SK-N-MC (cell line): ENCODE measurements at regions not wholly inside any gene's neighbourhood (a gene's known extent, or its start where the extent isn't known, plus 50 kb on each side); places are given as distances from the start of the nearest gene placed in this dataset.

Source experiments
- DNase-seq: peaks from one replicate; pipeline ENCODE4 v3.0.0-alpha.2; 2011; ENCODE audit warnings: low read depth, low spot score
- H3K27ac ChIP-seq: fragments of 200-600 bp; sonication (generic); 2 replicates; pipeline ENCODE4 v1.5.1; 2016; ENCODE audit warnings: mixed run types
- H3K36me3 ChIP-seq: fragments of 200-600 bp; sonication (generic); 2 replicates; pipeline ENCODE4 v1.6.1; 2017; ENCODE audit warnings: antibody characterized with exemption, low read length, mixed read lengths; ENCODE audit not compliant: insufficient read depth
- H3K4me3 ChIP-seq: fragments of 200-600 bp; sonication (generic); 2 replicates; pipeline ENCODE4 v1.5.1; 2016
- H3K9ac ChIP-seq: fragments of 200-600 bp; sonication (generic); 2 replicates; pipeline ENCODE4 v1.8.0; 2017; ENCODE audit warnings: mixed run types, mixed read lengths; ENCODE audit not compliant: insufficient read length
- H3K9me3 ChIP-seq: fragments of 200-600 bp; sonication (generic); 2 replicates; pipeline ENCODE4 v1.6.1; 2017; ENCODE audit warnings: low read depth, mild to moderate bottlenecking, antibody characterized with exemption, low read length, moderate library complexity, mixed read lengths
- EZH2 ChIP-seq: fragments of 200-600 bp; sonication (generic); IDR thresholded peaks from one replicate; pipeline ENCODE4 v1.6.1; 2017; ENCODE audit warnings: antibody characterized with exemption
- FOXP2 ChIP-seq: optimal IDR thresholded peaks from 2 replicates; pipeline ENCODE3; 2011; ENCODE audit warnings: mild to moderate bottlenecking, moderate library complexity; ENCODE audit not compliant: insufficient read depth; ENCODE audit errors: extremely low read length, control extremely low read depth
- POLR2AphosphoS5 ChIP-seq: IDR thresholded peaks from 2 replicates; pipeline ENCODE4 v1.6.1; 2012; ENCODE audit warnings: mild to moderate bottlenecking, low read depth, low read length, borderline replicate concordance

DNA sequence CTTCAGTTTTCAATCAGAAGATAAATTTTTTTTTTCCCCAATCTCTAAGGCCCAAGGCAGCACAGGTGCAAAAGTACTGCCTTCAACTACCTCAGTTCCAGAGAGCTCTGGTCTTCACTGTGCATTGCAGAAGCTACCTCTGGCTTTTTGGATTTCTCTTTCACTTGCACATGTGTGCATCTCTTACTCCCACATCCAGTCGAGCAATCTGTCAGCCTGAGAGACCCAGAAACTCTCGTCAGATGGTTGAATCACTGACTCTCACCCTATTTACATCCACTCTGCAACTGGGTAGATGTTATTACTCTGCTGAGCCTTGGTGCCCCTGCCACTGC is 813.8 kb downstream of the NR2F2 start:
- TF ChIP-seq EZH2 (no peak), POLR2AphosphoS5 (no peak), FOXP2 (no peak)
- Histone ChIP-seq H3K27ac (no peak overlapping the region), H3K9me3 (no peaks in the 10 kb centered on the region), H3K4me3 (no peak overlapping the region), H3K9ac (no peak overlapping the region), H3K36me3 (no peaks in the 10 kb centered on the region)
- DNase-seq: no peak

DNA sequence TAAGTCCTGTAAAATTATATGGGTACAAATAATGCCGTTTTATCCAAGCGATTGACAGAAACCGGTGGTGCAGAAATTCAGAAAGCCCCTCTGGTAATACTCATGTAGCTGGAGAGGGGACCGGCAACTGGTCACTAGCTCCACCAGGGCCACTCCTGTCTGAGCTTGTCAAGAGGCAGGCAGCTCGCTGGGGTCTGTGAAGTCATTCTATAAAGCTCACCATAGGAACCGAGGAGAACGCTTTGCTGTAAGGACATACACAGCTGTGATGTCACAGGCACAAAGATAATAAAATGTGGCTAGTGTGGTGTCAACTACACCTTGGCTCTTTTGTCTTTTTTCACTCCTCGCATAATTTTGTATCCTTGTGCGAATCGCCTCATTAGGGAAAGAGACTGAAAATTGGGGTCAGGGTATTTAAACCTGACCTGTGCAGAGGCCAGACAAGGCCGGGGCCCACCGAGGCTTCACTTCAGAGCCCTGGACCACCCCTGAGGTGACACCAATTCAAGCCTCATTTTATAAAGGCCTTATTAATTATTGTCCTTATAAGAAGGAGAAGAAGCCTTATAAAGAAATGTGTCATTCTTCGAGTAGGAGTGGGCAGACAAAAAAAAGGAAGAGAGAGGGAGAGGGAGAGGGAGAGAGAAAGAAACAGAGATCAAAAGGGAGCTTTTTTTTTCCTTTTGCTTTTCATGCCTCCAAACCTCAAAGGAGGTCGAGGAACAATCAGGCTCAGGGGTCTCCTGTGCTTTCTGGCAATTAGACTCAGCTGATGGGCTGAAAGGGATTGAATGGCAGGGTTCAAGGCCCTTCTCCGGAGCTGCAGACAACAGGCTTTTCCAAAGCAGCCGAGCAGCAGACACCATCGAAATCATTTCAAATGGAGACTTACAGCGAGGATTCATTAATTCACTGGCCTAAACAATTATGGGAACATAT is 813.3 kb upstream of the ARRDC4 start:
- Histone ChIP-seq H3K9me3 (no peaks in the 10 kb centered on the region), H3K9ac (no peak overlapping the region)

DNA sequence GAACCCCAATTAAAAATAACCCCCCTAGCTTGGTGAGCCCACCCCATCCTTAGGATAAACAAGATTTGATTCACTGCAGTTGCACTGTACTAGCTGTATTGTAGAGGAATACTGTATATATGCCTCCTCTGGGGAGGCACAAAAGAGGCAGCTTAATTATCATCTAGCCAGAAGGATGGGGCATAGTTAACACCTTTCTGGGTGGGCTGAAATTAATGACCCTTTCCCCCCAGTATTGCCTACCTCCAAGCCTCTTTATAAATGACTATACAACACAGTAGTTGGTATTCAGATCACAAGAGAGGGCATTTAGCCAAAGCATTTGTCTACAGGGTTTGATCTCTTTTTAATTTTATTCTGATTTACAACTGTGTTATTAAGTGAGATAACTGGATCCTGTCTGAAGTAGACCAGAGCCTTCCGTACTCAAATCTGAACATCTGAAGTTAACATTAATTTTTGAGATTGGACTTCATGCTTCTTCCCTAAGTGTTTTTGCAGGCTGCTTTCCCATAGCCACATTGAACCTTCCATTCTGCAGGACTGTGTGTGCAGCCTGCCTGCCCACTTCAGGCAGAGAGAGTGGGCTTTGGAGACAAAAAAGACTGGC is 807.0 kb upstream of the ARRDC4 start:
- H3K36me3 ChIP-seq: no peaks in the 10 kb centered on the region
- no peak overlapping the region for H3K9ac ChIP-seq
- DNase-seq: no peak
- H3K4me3 ChIP-seq: no peak overlapping the region
- H3K9me3 ChIP-seq: no peaks in the 10 kb centered on the region
- TF ChIP-seq POLR2AphosphoS5 (no peak), EZH2 (no peak), FOXP2 (no peak)
- no peak overlapping the region for H3K27ac ChIP-seq

More for the DNA sequence above, 813.3 kb upstream of the ARRDC4 start:
- H3K4me3 ChIP-seq: no peak overlapping the region
- TF ChIP-seq EZH2: no peak
- no peak for TF ChIP-seq POLR2AphosphoS5
- no peak for TF ChIP-seq FOXP2
- DNase-seq: no peak
- no peaks in the 10 kb centered on the region for H3K36me3 ChIP-seq
- H3K27ac ChIP-seq: no peak overlapping the region

DNA sequence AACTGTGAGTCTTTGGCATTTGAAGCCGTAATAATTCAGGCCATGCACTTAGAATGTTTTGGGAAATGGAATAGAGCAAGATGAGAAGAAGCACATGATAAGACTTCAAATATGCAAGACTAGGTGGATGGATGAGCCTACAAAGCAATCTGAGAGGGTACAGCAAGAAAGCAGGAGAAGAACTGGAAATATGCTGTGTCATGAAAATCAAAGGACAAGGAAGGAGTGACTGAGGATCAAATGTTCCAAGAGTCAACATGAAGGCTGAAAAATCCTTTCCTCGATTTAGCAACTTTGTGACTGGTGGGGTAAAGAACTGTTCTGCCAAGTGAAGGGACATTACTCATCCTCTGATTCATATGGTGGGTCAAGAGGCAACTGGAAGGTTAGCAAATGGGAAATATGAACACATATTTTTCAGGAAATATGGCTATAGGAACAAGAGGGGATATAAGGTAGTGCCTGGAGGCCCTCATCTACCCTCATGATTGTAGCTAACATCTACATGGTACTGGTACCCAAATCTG is 803.7 kb upstream of the ARRDC4 start:
- Histone ChIP-seq H3K36me3 (no peaks in the 10 kb centered on the region), H3K4me3 (no peak overlapping the region), H3K9me3 (no peaks in the 10 kb centered on the region), H3K9ac (no peak overlapping the region), H3K27ac (no peak overlapping the region)
- DNase-seq: no peak
- no peak for TF ChIP-seq POLR2AphosphoS5
- TF ChIP-seq EZH2: no peak
- no peak for TF ChIP-seq FOXP2

DNA sequence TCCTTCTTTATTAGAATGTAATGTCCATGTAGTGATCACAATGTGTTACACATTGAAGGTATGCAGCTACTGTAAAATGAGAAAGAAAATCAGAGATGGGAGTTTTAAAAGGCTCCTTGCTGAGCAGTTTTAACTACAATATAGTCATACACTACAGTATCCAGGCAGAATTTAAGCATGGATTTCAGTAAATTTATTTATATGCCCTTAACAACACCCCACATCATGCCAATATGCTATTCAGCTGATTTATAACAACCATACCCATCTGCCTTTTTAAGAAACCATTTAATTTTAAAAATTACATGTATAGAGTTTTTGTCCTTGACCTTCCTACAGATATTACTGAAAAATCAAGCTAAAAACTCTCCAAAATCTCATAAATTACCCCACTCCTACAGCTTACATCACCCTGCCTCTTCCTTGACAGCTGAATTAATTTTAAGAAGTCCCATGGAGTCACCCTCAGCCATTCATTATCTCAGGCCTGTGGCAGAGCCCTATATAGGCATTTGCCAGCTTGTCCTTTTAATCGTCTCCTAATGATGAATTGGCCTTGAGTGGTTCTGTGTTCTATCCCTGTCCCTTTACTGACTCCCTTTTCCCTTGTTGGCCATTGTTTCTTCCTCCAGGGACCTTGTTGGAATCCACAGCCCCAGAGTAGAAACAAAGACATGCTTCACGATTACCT is 797.6 kb upstream of the ARRDC4 start:
- Histone ChIP-seq H3K9ac (no peak overlapping the region), H3K4me3 (no peak overlapping the region), H3K27ac (no peak overlapping the region), H3K9me3 (no peaks in the 10 kb centered on the region), H3K36me3 (no peaks in the 10 kb centered on the region)
- DNase-seq: no peak
- TF ChIP-seq POLR2AphosphoS5 (no peak), EZH2 (no peak), FOXP2 (no peak)

DNA sequence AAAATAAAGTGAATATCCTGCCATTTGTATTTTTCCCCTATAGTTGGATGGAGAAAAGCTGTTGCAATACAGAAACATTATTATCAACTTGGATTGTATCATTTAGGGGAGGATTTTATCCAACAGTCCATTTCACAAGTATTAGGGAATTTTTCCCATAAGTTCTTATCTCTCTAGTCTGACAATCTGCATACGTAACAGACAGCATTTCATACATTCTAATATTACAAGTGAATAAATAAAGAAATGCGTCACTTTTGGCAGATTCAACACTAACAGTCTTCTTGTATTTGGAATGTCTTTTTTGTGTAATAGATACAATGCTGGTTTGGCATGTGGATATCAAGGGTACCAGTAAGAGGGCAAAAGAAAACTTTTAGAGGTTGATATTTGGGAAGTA is 795.3 kb upstream of the ARRDC4 start:
- H3K27ac ChIP-seq: no peak overlapping the region
- no peaks in the 10 kb centered on the region for H3K36me3 ChIP-seq
- no peak overlapping the region for H3K9ac ChIP-seq
- DNase-seq: no peak
- TF ChIP-seq EZH2: no peak
- TF ChIP-seq FOXP2: no peak
- H3K9me3 ChIP-seq: no peaks in the 10 kb centered on the region
- H3K4me3 ChIP-seq: no peak overlapping the region

DNA sequence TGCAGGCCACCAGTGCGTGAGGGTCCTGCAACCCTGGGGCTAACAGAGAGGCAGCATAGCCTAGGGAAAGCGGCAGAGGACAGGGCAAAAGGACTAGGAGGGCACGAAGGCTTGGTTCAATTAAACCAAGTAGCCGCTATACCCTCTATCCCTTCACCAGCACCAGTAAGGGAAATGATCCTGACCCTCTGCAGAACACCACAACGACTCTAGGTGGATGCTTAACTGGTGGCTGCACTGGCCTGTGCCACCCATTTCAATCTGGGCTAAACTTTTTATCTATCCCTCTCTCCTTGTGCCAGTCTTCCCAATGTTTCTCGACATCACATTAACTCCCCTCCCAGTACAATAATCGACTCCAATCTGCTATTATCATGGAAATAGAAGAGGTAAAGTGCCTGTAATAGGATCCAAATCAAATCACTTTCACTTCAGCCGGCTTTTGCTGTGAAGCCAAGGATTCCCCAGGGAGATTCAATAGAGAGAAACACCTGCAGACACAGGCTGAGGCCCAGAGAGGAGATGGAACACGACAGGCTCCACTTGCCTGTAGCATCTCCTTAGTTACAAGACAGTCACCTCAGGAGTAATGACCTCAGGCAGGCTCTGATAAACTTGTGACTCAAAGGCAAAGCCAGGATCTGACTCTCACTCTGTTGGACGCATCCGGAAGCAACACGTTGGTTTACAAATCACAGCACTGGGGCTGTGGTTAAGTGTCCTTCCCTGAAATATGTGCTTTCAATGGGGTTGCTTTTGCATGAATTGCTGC is 791.6 kb upstream of the ARRDC4 start:
- no peaks in the 10 kb centered on the region for H3K36me3 ChIP-seq
- no peak overlapping the region for H3K27ac ChIP-seq
- DNase-seq: no peak
- no peak overlapping the region for H3K4me3 ChIP-seq
- TF ChIP-seq POLR2AphosphoS5 (no peak), FOXP2 (no peak), EZH2 (no peak)
- H3K9me3 ChIP-seq: no peaks in the 10 kb centered on the region
- no peak overlapping the region for H3K9ac ChIP-seq

DNA sequence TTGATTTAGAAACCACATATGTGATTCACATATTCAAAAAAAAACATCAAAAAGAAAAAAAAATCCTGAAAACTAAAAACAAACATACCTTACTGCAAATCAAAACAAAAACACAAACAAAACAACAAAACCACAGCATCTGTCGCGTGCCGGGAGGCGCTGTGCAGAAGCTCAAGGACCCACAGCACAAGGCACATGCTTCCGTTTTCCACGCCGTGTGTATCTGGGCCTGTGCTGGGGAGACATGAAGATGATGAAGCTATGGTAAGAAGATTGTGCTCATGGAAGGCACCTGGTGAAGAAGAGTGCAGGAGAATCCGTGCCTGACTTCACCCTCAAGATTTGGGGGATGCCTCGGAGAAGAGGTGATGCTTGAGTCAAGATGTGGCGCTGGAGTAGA is 788.9 kb upstream of the ARRDC4 start:
- Histone ChIP-seq H3K9me3 (no peaks in the 10 kb centered on the region), H3K4me3 (no peak overlapping the region), H3K36me3 (no peaks in the 10 kb centered on the region), H3K9ac (no peak overlapping the region), H3K27ac (no peak overlapping the region)
- DNase-seq: no peak
- TF ChIP-seq POLR2AphosphoS5: no peak
- no peak for TF ChIP-seq FOXP2
- TF ChIP-seq EZH2: no peak
